ENCODE measurements at regions not wholly inside any gene's neighbourhood (a gene's known extent, or its start where the extent isn't known, plus 50 kb on each side); places are given as distances from the start of the nearest gene placed in this dataset.

GRCh38 chr3:73757536-73757935 is 132.8 kb upstream of the PDZRN3 start:
- TF ChIP-seq CTCF (IDR thresholded peaks at IDR 0.05; ENCODE audit: low read length) = no peak
- no peak for TF ChIP-seq EZH2 (IDR thresholded peaks at IDR 0.05; ENCODE audit: borderline replicate concordance, low read length)
